GM10266 (cell line): ENCODE measurements at regions not wholly inside any gene's neighbourhood (a gene's known extent, or its start where the extent isn't known, plus 50 kb on each side); places are given as distances from the start of the nearest gene placed in this dataset.

Experiments used
- DNase-seq: peaks from one replicate; pipeline ENCODE4 v3.0.0; 2012; ENCODE audit errors: extremely low spot score
- CTCF ChIP-seq: IDR thresholded peaks from 2 replicates; pipeline ENCODE4 v1.5.1; 2012; ENCODE audit warnings: mild to moderate bottlenecking, low read depth; ENCODE audit not compliant: control insufficient read depth, insufficient read depth; ENCODE audit errors: missing control alignments

DNA sequence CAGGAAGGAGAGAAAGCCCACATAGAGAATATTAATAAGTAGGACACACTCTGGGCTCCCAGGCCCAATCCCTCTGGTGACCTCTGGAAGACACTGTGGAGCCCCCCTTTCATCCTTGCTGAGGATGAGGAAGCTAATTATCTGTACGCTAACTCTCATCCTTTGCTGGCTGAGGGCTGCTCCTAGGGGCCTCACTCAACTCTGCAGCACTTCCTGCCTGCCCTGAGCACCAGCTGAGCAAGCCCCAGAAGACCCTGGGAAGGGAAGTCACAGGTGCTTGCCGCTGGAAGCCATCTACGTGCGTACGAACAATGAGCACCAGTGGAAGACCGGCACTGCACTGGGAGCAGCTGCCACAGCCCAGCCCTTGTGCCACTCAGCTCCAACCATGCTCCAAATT, 145.8 kb upstream of the CDH5 start:
- no peak for DNase-seq
- TF ChIP-seq CTCF = no peak

GRCh38 chr16:66219491-66219890, 147.0 kb upstream of the CDH5 start:
- no peak for DNase-seq
- TF ChIP-seq CTCF = no peak

DNA sequence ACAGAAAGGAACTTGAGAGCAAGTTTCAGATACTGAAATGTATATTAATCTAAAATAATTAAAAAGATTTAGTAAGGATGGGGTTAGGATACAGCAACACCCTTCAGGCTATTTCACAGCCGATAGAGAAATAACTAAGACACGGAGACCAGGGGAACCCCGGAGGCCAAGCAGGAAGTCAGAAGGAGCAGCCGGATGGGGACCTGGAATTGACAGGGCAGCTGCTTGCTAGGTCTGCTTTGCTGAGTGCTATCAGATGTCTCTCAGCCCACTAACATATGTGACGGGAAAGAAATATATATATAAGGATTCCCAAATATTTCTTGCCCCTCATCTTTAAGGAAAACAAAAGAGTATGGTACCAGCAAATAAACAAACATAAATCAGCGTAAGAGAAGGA, 154.1 kb upstream of the CDH5 start:
- no peak for DNase-seq
- no peak for TF ChIP-seq CTCF

DNA sequence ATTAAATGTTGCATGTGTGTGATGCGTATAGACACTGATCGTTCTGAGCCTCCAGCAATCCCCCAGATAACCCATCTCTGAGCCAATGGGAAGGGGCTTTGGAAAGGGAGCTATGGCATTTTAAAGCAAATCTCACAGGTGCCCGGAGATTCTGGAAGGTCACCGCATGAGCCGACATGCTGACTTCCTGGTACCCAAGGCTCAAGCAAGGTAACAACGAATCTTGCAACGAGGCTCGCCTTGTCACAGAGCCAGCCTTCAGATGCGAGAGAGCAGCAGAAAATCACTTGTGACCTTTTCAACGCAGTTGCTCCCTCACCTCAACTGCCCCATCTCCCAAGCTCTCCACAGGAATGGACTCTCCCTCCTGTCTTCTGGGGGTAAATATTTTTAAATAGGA, 154.8 kb upstream of the CDH5 start:
- no peak for DNase-seq

GRCh38 chr16:66207883-66208265, 158.6 kb upstream of the CDH5 start:
- no peak for DNase-seq
- TF ChIP-seq CTCF = no peak

More for the DNA sequence above, 154.8 kb upstream of the CDH5 start:
- no peak for TF ChIP-seq CTCF

DNA sequence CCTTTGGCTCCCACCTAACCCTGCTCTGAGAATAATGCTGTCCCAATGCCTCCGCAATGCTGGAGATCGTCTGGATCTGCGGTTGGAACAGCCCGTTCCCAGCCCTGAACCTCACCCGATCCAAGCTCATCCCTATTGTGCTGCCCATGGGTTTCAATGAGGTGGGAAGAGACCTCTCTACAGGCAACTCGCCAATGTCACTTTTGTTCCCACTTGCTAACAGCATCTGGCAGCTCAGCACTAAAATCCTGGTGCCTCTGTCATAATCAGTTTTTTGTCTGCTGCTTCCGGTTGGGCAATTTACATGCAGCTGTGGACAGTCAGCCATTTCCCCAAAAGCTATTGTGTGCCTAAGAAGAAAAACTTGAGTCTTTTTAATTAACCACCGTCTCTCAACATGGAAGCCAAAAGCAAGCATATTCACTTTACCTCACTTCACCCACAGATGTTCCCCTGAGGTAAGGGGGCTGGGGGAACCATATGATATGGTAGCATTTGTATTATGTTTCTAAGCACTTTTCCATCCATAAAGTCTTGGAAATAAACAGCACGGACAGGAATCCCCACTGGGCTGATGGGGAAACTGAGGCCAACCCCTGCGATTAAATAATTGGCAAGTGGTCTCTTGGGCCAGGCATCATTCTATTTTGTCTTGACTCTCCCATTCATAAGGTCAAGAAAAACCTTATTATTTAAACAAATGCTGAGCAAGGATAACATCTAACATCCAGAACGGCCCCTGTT, 159.2 kb upstream of the CDH5 start:
- no peak for TF ChIP-seq CTCF
- DNase-seq = no peak

- no peak for DNase-seq
- TF ChIP-seq CTCF = no peak
Measured at GRCh38 chr16:66206363-66206762, 160.1 kb upstream of the CDH5 start.
